Gastrocnemius medialis (tissue), 4 donors: ENCODE measurements at regions not wholly inside any gene's neighbourhood (a gene's known extent, or its start where the extent isn't known, plus 50 kb on each side); places are given as distances from the start of the nearest gene placed in this dataset.

ENCODE experiments used
- CTCF ChIP-seq, 5 experiments: fragments of 450-650 bp in 3 of 5; fragments of 200-600 bp in 2 of 5; sonication (generic) in 2 of 5; IDR thresholded peaks in 4 of 5; conservative IDR thresholded peaks in 1 of 5; 1 replicate in 4 of 5; 2 replicates in 1 of 5; pipeline ENCODE4 v1.5.1; 2016 to 2019; ENCODE audit warnings: antibody characterized with exemption in 5 of 5, mild to moderate bottlenecking in 3 of 5, moderate library complexity in 3 of 5
- POLR2A ChIP-seq, 2 donors: fragments of 450-650 bp; IDR thresholded peaks; one replicate each; pipeline ENCODE4 v1.6.1; 2017; ENCODE audit warnings: antibody characterized with exemption in 2 of 2, mild to moderate bottlenecking in 2 of 2, moderate library complexity in 2 of 2

- TF ChIP-seq CTCF (IDR thresholded peaks at IDR 0.05 in 4 of 5, conservative IDR thresholded peaks at IDR 0.05 in 1 of 5) (no peak), POLR2A (IDR thresholded peaks at IDR 0.05) (no peak)
Observed at GRCh38 chr1:58869638-58870297, 85.9 kb upstream of the JUN start.
